ENCODE measurements at regions not wholly inside any gene's neighbourhood (a gene's known extent, or its start where the extent isn't known, plus 50 kb on each side); places are given as distances from the start of the nearest gene placed in this dataset.

DNA sequence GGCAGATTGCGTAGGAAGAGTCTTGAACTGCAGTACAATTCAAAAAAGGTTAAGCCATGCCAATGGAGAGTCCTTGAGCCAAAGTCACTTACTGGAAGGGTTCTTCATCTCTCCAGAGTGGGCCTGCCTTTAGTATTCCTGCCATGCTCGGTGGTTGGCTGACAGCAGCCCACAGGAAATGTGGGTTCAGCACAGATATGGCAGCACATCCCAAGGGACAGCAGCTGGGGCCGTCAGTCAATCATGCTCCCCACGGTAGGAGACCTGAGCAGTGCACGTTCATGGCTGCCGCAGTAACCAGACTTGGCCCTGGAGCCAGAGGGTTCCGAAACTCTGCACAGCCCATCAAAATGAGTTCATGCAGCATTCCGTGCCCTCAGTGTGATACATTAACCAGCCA, 63.6 kb upstream of the SIRPA start:
- H3K9me3 ChIP-seq = no peaks in the 10 kb centered on the region
- TF ChIP-seq, protein P1, sequence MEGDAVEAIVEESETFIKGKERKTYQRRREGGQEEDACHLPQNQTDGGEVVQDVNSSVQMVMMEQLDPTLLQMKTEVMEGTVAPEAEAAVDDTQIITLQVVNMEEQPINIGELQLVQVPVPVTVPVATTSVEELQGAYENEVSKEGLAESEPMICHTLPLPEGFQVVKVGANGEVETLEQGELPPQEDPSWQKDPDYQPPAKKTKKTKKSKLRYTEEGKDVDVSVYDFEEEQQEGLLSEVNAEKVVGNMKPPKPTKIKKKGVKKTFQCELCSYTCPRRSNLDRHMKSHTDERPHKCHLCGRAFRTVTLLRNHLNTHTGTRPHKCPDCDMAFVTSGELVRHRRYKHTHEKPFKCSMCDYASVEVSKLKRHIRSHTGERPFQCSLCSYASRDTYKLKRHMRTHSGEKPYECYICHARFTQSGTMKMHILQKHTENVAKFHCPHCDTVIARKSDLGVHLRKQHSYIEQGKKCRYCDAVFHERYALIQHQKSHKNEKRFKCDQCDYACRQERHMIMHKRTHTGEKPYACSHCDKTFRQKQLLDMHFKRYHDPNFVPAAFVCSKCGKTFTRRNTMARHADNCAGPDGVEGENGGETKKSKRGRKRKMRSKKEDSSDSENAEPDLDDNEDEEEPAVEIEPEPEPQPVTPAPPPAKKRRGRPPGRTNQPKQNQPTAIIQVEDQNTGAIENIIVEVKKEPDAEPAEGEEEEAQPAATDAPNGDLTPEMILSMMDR (IDR thresholded peaks at IDR 0.05) = no peak
- H3K27ac ChIP-seq = no peak overlapping the region
- peaks cover 7% of the 10 kb centered on the region for H3K27me3 ChIP-seq (ENCODE audit: low read depth)
- peaks cover 32% of the 10 kb centered on the region for H3K4me1 ChIP-seq
- H3K36me3 ChIP-seq = no peaks in the 10 kb centered on the region
- no peak for DNase-seq
- intact Hi-C loops (cut with DNase I) = no loop called here
- no peak for ATAC-seq
- H3K4me3 ChIP-seq = no peak overlapping the region

DNA sequence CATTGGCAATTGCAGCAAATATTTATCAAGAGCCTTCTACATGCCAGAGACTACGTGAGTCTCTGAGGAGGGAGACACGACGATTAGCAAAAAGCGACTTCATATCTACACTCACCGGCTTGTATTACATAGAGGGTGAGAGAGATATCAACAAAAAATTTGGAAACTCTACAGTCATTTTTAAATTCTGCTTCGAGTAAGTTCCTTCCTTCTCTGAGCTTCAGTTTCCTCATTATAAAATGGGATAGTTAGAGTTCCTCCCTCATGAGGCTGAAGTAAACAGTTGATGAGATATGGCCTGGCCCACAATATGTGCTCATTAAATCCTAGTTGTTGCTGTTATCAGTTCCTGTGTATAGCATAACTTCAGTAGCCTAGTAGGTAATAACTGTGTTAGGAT, 64.1 kb upstream of the SIRPA start:
- Histone ChIP-seq H3K27ac (peak overlapping the region; percentile 42), H3K4me3 (no peak overlapping the region), H3K36me3 (no peaks in the 10 kb centered on the region), H3K9me3 (no peaks in the 10 kb centered on the region), H3K27me3 (ENCODE audit: low read depth) (peaks cover 7% of the 10 kb centered on the region), H3K4me1 (peaks cover 32% of the 10 kb centered on the region)
- no peak for DNase-seq
- TF ChIP-seq, protein P1 (IDR thresholded peaks at IDR 0.05) = no peak
- intact Hi-C loops (cut with DNase I) = no loop called here
- ATAC-seq = no peak

GRCh38 chr20:1830240-1830639, 65.0 kb upstream of the SIRPA start:
- H3K9me3 ChIP-seq = no peaks in the 10 kb centered on the region
- no peaks in the 10 kb centered on the region for H3K36me3 ChIP-seq
- intact Hi-C loops (cut with DNase I) = no loop called here
- TF ChIP-seq, protein P1 (IDR thresholded peaks at IDR 0.05) = no peak
- H3K27ac ChIP-seq = peak overlapping the region; percentile 42
- ATAC-seq = peak in 1 of 2 donors; percentile 34
- H3K4me1 ChIP-seq = peaks cover 33% of the 10 kb centered on the region
- no peak for DNase-seq
- H3K4me3 ChIP-seq = no peak overlapping the region
- H3K27me3 ChIP-seq (ENCODE audit: low read depth) = peaks cover 7% of the 10 kb centered on the region

GRCh38 chr20:1829531-1829930, 65.7 kb upstream of the SIRPA start:
- H3K4me3 ChIP-seq = no peak overlapping the region
- H3K27ac ChIP-seq = no peak overlapping the region
- ATAC-seq (no peak), DNase-seq (no peak)
- TF ChIP-seq, protein P1 (IDR thresholded peaks at IDR 0.05) = no peak
- peaks cover 40% of the 10 kb centered on the region for H3K4me1 ChIP-seq
- H3K9me3 ChIP-seq = no peaks in the 10 kb centered on the region
- peaks cover 7% of the 10 kb centered on the region for H3K27me3 ChIP-seq (ENCODE audit: low read depth)
- intact Hi-C loops (cut with DNase I) = no loop called here
- H3K36me3 ChIP-seq = no peaks in the 10 kb centered on the region

DNA sequence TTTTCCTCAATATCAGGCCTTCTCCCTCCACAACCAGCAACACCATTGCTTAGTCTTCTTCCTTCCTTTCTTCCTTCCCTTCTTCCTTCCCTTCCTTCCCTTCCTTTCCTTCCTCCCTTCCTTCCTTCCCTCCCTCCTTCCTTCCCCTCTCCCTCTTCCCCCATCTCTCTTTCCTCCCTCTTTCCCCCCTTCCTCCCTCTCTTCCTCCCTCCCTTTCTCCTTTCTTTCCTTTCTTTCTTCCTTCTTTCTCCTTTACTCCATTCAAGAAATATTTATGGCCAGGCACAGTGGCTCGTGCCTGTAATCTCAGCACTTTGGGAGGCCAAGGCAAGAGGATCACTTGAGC, 66.4 kb upstream of the SIRPA start:
- Histone ChIP-seq H3K36me3 (no peaks in the 10 kb centered on the region), H3K4me3 (no peak overlapping the region), H3K27me3 (ENCODE audit: low read depth) (peaks cover 2% of the 10 kb centered on the region), H3K4me1 (peaks cover 35% of the 10 kb centered on the region), H3K27ac (no peak overlapping the region), H3K9me3 (no peaks in the 10 kb centered on the region)
- TF ChIP-seq, protein P1 (IDR thresholded peaks at IDR 0.05) = no peak
- DNase-seq (no peak), ATAC-seq (no peak)
- intact Hi-C loops (cut with DNase I) = no loop called here
